SK-N-SH (cell line): ENCODE measurements at regions not wholly inside any gene's neighbourhood (a gene's known extent, or its start where the extent isn't known, plus 50 kb on each side); places are given as distances from the start of the nearest gene placed in this dataset.

Source experiments
- CTCF ChIP-seq: fragments of 200-600 bp; sonication (generic); IDR thresholded peaks from 2 replicates; pipeline ENCODE4 v1.6.1; 2017; ENCODE audit warnings: antibody characterized with exemption, mild to moderate bottlenecking, moderate library complexity
- EP300 ChIP-seq, 2 experiments: IDR thresholded peaks; 2 replicates each; pipeline versions ENCODE4 v1.4.0 to v1.6.1; 2012; ENCODE audit warnings: borderline replicate concordance in 1 of 2, low read depth in 1 of 2, low read length in 1 of 2
- EZH2phosphoT487 ChIP-seq: fragments of 200-600 bp; sonication (generic); IDR thresholded peaks from 2 replicates; pipeline ENCODE4 v1.6.1; 2017; ENCODE audit warnings: low read depth, mixed run types, mild to moderate bottlenecking, antibody characterized with exemption, moderate library complexity, borderline replicate concordance
- FOXJ3 ChIP-seq: sonication (generic); formaldehyde crosslinking; IDR thresholded peaks from 2 replicates; pipeline ENCODE4 v1.5.1; 2020; ENCODE audit warnings: mild to moderate bottlenecking, missing genetic modification reagents
- IRF3 ChIP-seq: fragments of 150-350 bp; IDR thresholded peaks from 2 replicates; pipeline ENCODE4 v1.6.1; 2016; ENCODE audit warnings: mild to moderate bottlenecking, low read depth, low read length
- JUND ChIP-seq: IDR thresholded peaks from 2 replicates; pipeline ENCODE4 v1.4.0; 2012
- MXI1 ChIP-seq: IDR thresholded peaks from 2 replicates; pipeline ENCODE4 v1.6.1; 2012; ENCODE audit warnings: mild to moderate bottlenecking, low read depth, low read length, improper control_type of control experiment
- PBX3 ChIP-seq: IDR thresholded peaks from 2 replicates; pipeline ENCODE4; 2012
- POLR2AphosphoS5 ChIP-seq: IDR thresholded peaks from 2 replicates; pipeline ENCODE4 v1.6.1; 2012; ENCODE audit warnings: low read depth, low read length
- RAD21 ChIP-seq: IDR thresholded peaks from 2 replicates; pipeline ENCODE4 v1.6.1; 2012; ENCODE audit warnings: mild to moderate bottlenecking, low read length
- RFX5 ChIP-seq: IDR thresholded peaks from 2 replicates; pipeline ENCODE4 v1.6.1; 2012; ENCODE audit warnings: mild to moderate bottlenecking, improper control_type of control experiment, low read length
- TF ChIP-seq, protein P1 (sequence below): IDR thresholded peaks from 2 replicates; pipeline ENCODE4 v1.6.1; 2012; ENCODE audit warnings: mild to moderate bottlenecking, low read depth, low read length, moderate library complexity
- TF ChIP-seq, protein P2 (sequence below): IDR thresholded peaks from 2 replicates; pipeline ENCODE4 v1.4.0; 2012; ENCODE audit warnings: low read depth, borderline replicate concordance
- TF ChIP-seq, protein P3 (sequence below): IDR thresholded peaks from 2 replicates; pipeline ENCODE4 v1.4.0; 2012; ENCODE audit warnings: low read depth

DNA sequence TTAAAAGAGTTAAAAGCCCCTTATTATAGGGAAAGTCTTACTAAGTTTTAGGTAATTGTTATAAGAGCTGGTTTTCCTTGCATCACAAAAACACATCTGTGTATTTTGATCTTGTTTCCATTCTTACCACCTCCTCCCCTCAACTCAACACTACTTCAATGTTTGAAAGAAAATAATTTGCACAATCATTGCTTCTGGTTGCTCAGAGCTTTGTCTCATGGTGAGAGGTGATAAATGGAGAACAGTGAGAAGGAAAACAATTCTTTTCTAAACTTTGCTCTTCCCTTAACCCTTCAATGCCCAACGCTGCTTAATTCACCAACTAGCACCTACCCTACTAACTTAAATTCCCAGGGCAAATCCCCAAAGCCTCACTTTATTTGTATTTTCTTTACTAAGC, 268.1 kb upstream of the LINC00305 start:
- TF ChIP-seq RAD21, result no peak
- TF ChIP-seq, protein P1, sequence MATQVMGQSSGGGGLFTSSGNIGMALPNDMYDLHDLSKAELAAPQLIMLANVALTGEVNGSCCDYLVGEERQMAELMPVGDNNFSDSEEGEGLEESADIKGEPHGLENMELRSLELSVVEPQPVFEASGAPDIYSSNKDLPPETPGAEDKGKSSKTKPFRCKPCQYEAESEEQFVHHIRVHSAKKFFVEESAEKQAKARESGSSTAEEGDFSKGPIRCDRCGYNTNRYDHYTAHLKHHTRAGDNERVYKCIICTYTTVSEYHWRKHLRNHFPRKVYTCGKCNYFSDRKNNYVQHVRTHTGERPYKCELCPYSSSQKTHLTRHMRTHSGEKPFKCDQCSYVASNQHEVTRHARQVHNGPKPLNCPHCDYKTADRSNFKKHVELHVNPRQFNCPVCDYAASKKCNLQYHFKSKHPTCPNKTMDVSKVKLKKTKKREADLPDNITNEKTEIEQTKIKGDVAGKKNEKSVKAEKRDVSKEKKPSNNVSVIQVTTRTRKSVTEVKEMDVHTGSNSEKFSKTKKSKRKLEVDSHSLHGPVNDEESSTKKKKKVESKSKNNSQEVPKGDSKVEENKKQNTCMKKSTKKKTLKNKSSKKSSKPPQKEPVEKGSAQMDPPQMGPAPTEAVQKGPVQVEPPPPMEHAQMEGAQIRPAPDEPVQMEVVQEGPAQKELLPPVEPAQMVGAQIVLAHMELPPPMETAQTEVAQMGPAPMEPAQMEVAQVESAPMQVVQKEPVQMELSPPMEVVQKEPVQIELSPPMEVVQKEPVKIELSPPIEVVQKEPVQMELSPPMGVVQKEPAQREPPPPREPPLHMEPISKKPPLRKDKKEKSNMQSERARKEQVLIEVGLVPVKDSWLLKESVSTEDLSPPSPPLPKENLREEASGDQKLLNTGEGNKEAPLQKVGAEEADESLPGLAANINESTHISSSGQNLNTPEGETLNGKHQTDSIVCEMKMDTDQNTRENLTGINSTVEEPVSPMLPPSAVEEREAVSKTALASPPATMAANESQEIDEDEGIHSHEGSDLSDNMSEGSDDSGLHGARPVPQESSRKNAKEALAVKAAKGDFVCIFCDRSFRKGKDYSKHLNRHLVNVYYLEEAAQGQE, result no peak
- TF ChIP-seq POLR2AphosphoS5, result no peak
- no peak for TF ChIP-seq FOXJ3 (CRISPR knock-in tag)
- no peak for TF ChIP-seq CTCF
- TF ChIP-seq, protein P2, sequence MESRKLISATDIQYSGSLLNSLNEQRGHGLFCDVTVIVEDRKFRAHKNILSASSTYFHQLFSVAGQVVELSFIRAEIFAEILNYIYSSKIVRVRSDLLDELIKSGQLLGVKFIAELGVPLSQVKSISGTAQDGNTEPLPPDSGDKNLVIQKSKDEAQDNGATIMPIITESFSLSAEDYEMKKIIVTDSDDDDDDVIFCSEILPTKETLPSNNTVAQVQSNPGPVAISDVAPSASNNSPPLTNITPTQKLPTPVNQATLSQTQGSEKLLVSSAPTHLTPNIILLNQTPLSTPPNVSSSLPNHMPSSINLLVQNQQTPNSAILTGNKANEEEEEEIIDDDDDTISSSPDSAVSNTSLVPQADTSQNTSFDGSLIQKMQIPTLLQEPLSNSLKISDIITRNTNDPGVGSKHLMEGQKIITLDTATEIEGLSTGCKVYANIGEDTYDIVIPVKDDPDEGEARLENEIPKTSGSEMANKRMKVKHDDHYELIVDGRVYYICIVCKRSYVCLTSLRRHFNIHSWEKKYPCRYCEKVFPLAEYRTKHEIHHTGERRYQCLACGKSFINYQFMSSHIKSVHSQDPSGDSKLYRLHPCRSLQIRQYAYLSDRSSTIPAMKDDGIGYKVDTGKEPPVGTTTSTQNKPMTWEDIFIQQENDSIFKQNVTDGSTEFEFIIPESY, result no peak
- TF ChIP-seq EZH2phosphoT487, result no peak
- TF ChIP-seq MXI1, result no peak
- no peak for TF ChIP-seq JUND
- TF ChIP-seq RFX5, result no peak
- TF ChIP-seq, protein P3, sequence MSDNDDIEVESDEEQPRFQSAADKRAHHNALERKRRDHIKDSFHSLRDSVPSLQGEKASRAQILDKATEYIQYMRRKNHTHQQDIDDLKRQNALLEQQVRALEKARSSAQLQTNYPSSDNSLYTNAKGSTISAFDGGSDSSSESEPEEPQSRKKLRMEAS, result no peak
- no peak for TF ChIP-seq IRF3
- no peak for TF ChIP-seq EP300 (IDR thresholded peaks at IDR 0.05; ENCODE audit: borderline replicate concordance in 1 of 2, low read depth in 1 of 2, low read length in 1 of 2)
- no peak for TF ChIP-seq PBX3
